ENCODE measurements at regions not wholly inside any gene's neighbourhood (a gene's known extent, or its start where the extent isn't known, plus 50 kb on each side); places are given as distances from the start of the nearest gene placed in this dataset.

GRCh38 chr6:95740157-95740556, 162.8 kb downstream of the MANEA start:
- TF ChIP-seq, protein P1, sequence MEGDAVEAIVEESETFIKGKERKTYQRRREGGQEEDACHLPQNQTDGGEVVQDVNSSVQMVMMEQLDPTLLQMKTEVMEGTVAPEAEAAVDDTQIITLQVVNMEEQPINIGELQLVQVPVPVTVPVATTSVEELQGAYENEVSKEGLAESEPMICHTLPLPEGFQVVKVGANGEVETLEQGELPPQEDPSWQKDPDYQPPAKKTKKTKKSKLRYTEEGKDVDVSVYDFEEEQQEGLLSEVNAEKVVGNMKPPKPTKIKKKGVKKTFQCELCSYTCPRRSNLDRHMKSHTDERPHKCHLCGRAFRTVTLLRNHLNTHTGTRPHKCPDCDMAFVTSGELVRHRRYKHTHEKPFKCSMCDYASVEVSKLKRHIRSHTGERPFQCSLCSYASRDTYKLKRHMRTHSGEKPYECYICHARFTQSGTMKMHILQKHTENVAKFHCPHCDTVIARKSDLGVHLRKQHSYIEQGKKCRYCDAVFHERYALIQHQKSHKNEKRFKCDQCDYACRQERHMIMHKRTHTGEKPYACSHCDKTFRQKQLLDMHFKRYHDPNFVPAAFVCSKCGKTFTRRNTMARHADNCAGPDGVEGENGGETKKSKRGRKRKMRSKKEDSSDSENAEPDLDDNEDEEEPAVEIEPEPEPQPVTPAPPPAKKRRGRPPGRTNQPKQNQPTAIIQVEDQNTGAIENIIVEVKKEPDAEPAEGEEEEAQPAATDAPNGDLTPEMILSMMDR (IDR thresholded peaks at IDR 0.05): no peak
- TF ChIP-seq POLR2AphosphoS5 (IDR thresholded peaks at IDR 0.05) (no peak), POLR2A (IDR thresholded peaks at IDR 0.05; ENCODE audit: low read depth) (no peak)
